K562 (cell line): ENCODE measurements at regions not wholly inside any gene's neighbourhood (a gene's known extent, or its start where the extent isn't known, plus 50 kb on each side); places are given as distances from the start of the nearest gene placed in this dataset.

Experiments
- ATAC-seq: fragments of 200-7000 bp; cut with Tn5 transposase; 3 replicates; pipeline ENCODE4 v1.9.1; 2020; ENCODE audit warnings: moderate library complexity
- BruUV-seq: library from RNA; stranded (reverse); fragments of 400-500 nt; replicated peaks from 2 replicates; lab custom pipeline; 2021; lab: Mats Ljungman, UMichigan
- CTCF ChIA-PET: fragments of 300-600 bp; formaldehyde crosslinking; extraction: SDS; loops from one replicate; lab custom pipeline; 2021; ENCODE audit warnings: low intra/inter-chr PET ratio; lab: Yijun Ruan, JAX
- POLR2A ChIA-PET: fragments of 300-600, 350-650 bp; sonication (Branson Sonifier 250); formaldehyde crosslinking; extraction: SDS; loops from one replicate; lab custom pipeline; 2021; ENCODE audit warnings: antibody characterized with exemption, inconsistent platforms; lab: Yijun Ruan, JAX
- DNase-seq, 4 experiments: peaks; one replicate each; pipeline versions ENCODE4 v3.0.0 to v3.0.0-alpha.2; 2011 to 2018; ENCODE audit warnings: low spot score in 3 of 4, mixed read lengths in 3 of 4; ENCODE audit errors: extremely low read depth in 1 of 4
- FAIRE-seq: peaks from 2 replicates; lab custom pipeline; 2011; peaks lifted over from hg19 to GRCh38; lab: Jason Lieb, UNC
- H2AFZ ChIP-seq: 2 replicates; pipeline ENCODE4 v1.6.0; 2011; ENCODE audit warnings: low read depth, low read length, control low read depth, inconsistent platforms
- H3K27ac ChIP-seq: fragments of 200-600 bp; 3 replicates; pipeline ENCODE4 v1.8.0; 2011; ENCODE audit warnings: low read depth, mild to moderate bottlenecking, control low read depth, inconsistent platforms, low read length, moderate library complexity, mixed read lengths; ENCODE audit errors: extremely low read depth
- H3K27me3 ChIP-seq, 2 experiments: fragments of 300-600 bp in 1 of 2; 2 replicates in 1 of 2; 3 replicates in 1 of 2; pipeline versions ENCODE4 v1.6.0 to v1.8.0; 2011; ENCODE audit warnings: inconsistent platforms in 2 of 2, low read length in 2 of 2, mild to moderate bottlenecking in 1 of 2, mixed read lengths in 1 of 2, moderate library complexity in 1 of 2; ENCODE audit not compliant: control insufficient read depth in 2 of 2, insufficient read depth in 2 of 2
- H3K36me3 ChIP-seq: fragments of 300-600 bp; 3 replicates; pipeline ENCODE4 v1.8.0; 2011; ENCODE audit warnings: mild to moderate bottlenecking, low read length, inconsistent platforms; ENCODE audit not compliant: control insufficient read depth, insufficient read depth
- H3K4me1 ChIP-seq, 2 experiments: fragments of 200-600 bp in 1 of 2; replicated peaks in 1 of 2; 2 replicates in 1 of 2; 3 replicates in 1 of 2; pipeline versions ENCODE4 v1.5.1 to v1.8.0; 2011; ENCODE audit warnings: inconsistent platforms in 2 of 2, low read length in 2 of 2, mild to moderate bottlenecking in 1 of 2, mixed read lengths in 1 of 2, moderate library complexity in 1 of 2; ENCODE audit not compliant: control insufficient read depth in 2 of 2, insufficient read depth in 2 of 2
- H3K4me2 ChIP-seq: 2 replicates; pipeline ENCODE4 v1.6.1; 2011; ENCODE audit warnings: low read length, control low read depth, inconsistent platforms, mixed read lengths; ENCODE audit not compliant: insufficient read depth
- H3K4me3 ChIP-seq: fragments of 200-600 bp; sonication (generic), shearing (Covaris generic); 2 replicates; pipeline ENCODE4 v1.5.1; 2016; ENCODE audit warnings: control low read depth, inconsistent platforms
- H3K79me2 ChIP-seq: fragments of 200-600 bp; 3 replicates; pipeline ENCODE4 v1.8.0; 2011; ENCODE audit warnings: low read length, inconsistent platforms; ENCODE audit not compliant: control insufficient read depth, insufficient read depth
- H3K9ac ChIP-seq, 2 experiments: 2 replicates each; pipeline versions ENCODE4 v1.6.0 to v1.6.1; 2011; ENCODE audit warnings: low read depth in 2 of 2, low read length in 2 of 2, control low read depth in 1 of 2, inconsistent platforms in 1 of 2, mild to moderate bottlenecking in 1 of 2, mixed read lengths in 1 of 2; ENCODE audit not compliant: insufficient read depth in 1 of 2
- H3K9me1 ChIP-seq: one replicate; pipeline ENCODE4 v1.6.0; 2011; ENCODE audit warnings: inconsistent platforms, mild to moderate bottlenecking, low read length, moderate library complexity; ENCODE audit not compliant: control insufficient read depth, insufficient read depth
- H3K9me3 ChIP-seq: replicated peaks from 2 replicates; pipeline ENCODE4 v1.5.1; 2011; ENCODE audit warnings: low read depth, low read length, inconsistent platforms; ENCODE audit not compliant: control insufficient read depth, insufficient read depth
- H4K20me1 ChIP-seq: replicated peaks from 2 replicates; pipeline ENCODE4 v1.6.1; 2011; ENCODE audit warnings: low read length, inconsistent platforms, mixed read lengths; ENCODE audit not compliant: control insufficient read depth, insufficient read depth
- GTF2E2 ChIP-seq: fragments of 200-800 bp; sonication (Bioruptor generic); IDR thresholded peaks from 2 replicates; pipeline ENCODE4 v1.6.1; 2016; ENCODE audit warnings: missing genetic modification characterization, missing compliant biosample characterization
- HCFC1 ChIP-seq: IDR thresholded peaks from 2 replicates; pipeline ENCODE4 v1.6.1; 2012; ENCODE audit warnings: low read depth, low read length, improper control_type of control experiment
- NELFE ChIP-seq: IDR thresholded peaks from 2 replicates; pipeline ENCODE4 v1.6.1; 2011; ENCODE audit warnings: mild to moderate bottlenecking; ENCODE audit not compliant: insufficient read depth, insufficient read length
- RFX7 ChIP-seq: fragments of 250-450 bp; sonication (Bioruptor Pico); IDR thresholded peaks from 2 replicates; pipeline ENCODE4 v1.5.1; 2021; ENCODE audit warnings: mild to moderate bottlenecking
- SNRNP70 ChIP-seq: fragments of 200-400 bp; formaldehyde crosslinking; optimal IDR thresholded peaks from 2 replicates; pipeline ENCODE3; 2017; ENCODE audit warnings: low read depth, low read length
- SRSF3 ChIP-seq: fragments of 200-400 bp; formaldehyde crosslinking; IDR thresholded peaks from 2 replicates; pipeline ENCODE4 v1.6.1; 2016; ENCODE audit warnings: mild to moderate bottlenecking, low read length, moderate library complexity; ENCODE audit not compliant: insufficient read depth
- ZFX ChIP-seq: sonication (generic); formaldehyde crosslinking; IDR thresholded peaks from 2 replicates; pipeline ENCODE4 v1.8.0; 2022; ENCODE audit warnings: mild to moderate bottlenecking, missing genetic modification reagents, moderate library complexity
- ZNF146 ChIP-seq: IDR thresholded peaks from one replicate; pipeline ENCODE4 v1.6.1; 2018; ENCODE audit warnings: missing compliant biosample characterization; ENCODE audit not compliant: unreplicated experiment
- ZNF165 ChIP-seq: fragments of 250-450 bp; sonication (Bioruptor Pico); IDR thresholded peaks from 2 replicates; pipeline ENCODE4 v1.4.0; 2020; ENCODE audit warnings: borderline replicate concordance
- WGBS: fragments of 100-300 bp; shearing (Covaris generic); methylation state at CpG from one replicate; pipeline ENCODE4 v1.1.6; 2016; ENCODE audit warnings: low coverage, mixed read lengths; ENCODE audit not compliant: insufficient coverage; ENCODE audit errors: missing lambda C conversion rate; 5-methylcytosine and 5-hydroxymethylcytosine counted together
- in situ Hi-C: fragments of 300-500 bp; cut with MboI; formaldehyde crosslinking; loops from 4 replicates; pipeline ENCODE4 v1.15.0; 2018; ENCODE audit warnings: inconsistent platforms, mixed read lengths
- intact Hi-C: fragments of 100-400 bp; cut with micrococcal nuclease; formaldehyde crosslinking; loops from 2 replicates; pipeline ENCODE4 v1.14.2; 2022
- TF ChIP-seq, protein P1 (sequence below): fragments of 200-800 bp; sonication (Bioruptor generic); IDR thresholded peaks from 2 replicates; pipeline ENCODE4 v1.6.1; 2017; ENCODE audit warnings: missing genetic modification characterization, missing compliant biosample characterization
- TF ChIP-seq, protein P2 (sequence below): fragments of 450-650 bp; IDR thresholded peaks from 2 replicates; pipeline ENCODE4 v1.6.1; 2016
- TF ChIP-seq, protein P3 (sequence below): fragments of 450-650 bp; formaldehyde crosslinking; IDR thresholded peaks from 2 replicates; pipeline ENCODE4 v1.4.0; 2020; ENCODE audit warnings: mild to moderate bottlenecking, mixed read lengths

DNA sequence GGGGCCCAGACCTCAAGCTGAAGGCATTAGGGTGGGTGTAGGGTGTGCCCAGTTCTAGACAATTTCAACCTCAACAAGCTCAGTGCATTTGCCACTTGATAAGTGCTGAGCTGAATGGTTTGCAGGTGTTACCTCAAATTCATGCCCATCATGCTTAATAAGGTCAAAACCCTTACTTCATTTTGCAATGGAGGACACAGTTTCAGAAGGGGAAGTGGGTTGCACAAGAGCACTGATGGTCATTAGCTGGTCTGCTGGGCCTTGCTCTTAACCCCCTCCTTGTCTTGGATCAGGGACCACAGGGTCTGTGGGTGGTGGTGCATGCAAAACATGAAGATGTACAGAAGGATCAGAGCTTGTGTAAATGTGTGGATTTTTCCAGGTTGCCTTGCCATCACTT is 71.0 kb upstream of the SIRPA start:
- Histone ChIP-seq H3K36me3 (no peaks in the 10 kb centered on the region), H4K20me1 (no peaks in the 10 kb centered on the region), H3K4me2 (no peak overlapping the region), H3K79me2 (no peaks in the 10 kb centered on the region), H3K9me1 (no peaks in the 10 kb centered on the region), H3K4me3 (no peak overlapping the region), H3K4me1 (no peaks in the 10 kb centered on the region), H3K9me3 (no peaks in the 10 kb centered on the region), H3K9ac (no peak overlapping the region), H2AFZ (no peak overlapping the region), H3K27ac (no peak overlapping the region), H3K27me3 (no peaks in the 10 kb centered on the region)
- no TSS peak for BruUV-seq
- ATAC-seq (no peak), DNase-seq (no peak), FAIRE-seq (no peak)
- intact Hi-C loops (no loop called here), in situ Hi-C loops (no loop called here)
- TF ChIP-seq NELFE (no peak), SNRNP70 (no peak), ZFX (CRISPR knock-in tag) (no peak), HCFC1 (no peak), ZNF146 (CRISPR knock-in tag) (no peak)
- POLR2A ChIA-PET = interaction anchor here (0.7 kb wide), 1 partner anchor 65 kb away, joined by 3 read pairs; no protein-coding TSS in a partner anchor
- CTCF ChIA-PET = no interaction called here

DNA sequence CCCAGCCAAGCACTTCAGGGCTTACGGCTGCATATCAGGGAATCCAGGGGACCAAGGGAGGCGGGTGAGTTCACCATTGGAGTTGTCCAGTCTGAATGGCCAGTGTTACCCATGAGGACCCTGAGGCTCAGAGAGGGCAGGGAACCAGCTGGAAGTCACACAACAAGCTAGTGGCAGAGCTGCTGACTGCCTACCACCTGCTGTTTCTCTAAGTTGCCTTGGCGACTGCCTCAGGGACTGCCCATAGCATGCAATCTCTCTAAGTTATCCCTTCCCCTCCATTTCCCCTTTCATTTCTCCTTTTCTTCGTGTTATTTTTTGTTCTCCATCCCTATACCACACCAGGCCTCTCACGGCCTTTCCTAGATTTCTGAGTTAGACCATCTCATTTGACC is 71.8 kb upstream of the SIRPA start:
- POLR2A ChIA-PET = no interaction called here
- CTCF ChIA-PET = no interaction called here
- Histone ChIP-seq H2AFZ (no peak overlapping the region), H3K4me2 (no peak overlapping the region), H3K9ac (no peak overlapping the region), H3K4me1 (no peaks in the 10 kb centered on the region), H3K9me1 (no peaks in the 10 kb centered on the region), H3K27ac (no peak overlapping the region), H3K27me3 (no peaks in the 10 kb centered on the region), H3K9me3 (no peaks in the 10 kb centered on the region), H3K36me3 (no peaks in the 10 kb centered on the region), H3K4me3 (no peak overlapping the region), H3K79me2 (no peaks in the 10 kb centered on the region), H4K20me1 (no peaks in the 10 kb centered on the region)
- BruUV-seq = no TSS peak
- 2% methylated on average over 5 of the region's 5 CpGs for WGBS
- in situ Hi-C loops = no loop called here
- intact Hi-C loops = no loop called here
- ATAC-seq (no peak), FAIRE-seq (no peak), DNase-seq (no peak)
- TF ChIP-seq SRSF3 = no peak
- TF ChIP-seq, protein P1, sequence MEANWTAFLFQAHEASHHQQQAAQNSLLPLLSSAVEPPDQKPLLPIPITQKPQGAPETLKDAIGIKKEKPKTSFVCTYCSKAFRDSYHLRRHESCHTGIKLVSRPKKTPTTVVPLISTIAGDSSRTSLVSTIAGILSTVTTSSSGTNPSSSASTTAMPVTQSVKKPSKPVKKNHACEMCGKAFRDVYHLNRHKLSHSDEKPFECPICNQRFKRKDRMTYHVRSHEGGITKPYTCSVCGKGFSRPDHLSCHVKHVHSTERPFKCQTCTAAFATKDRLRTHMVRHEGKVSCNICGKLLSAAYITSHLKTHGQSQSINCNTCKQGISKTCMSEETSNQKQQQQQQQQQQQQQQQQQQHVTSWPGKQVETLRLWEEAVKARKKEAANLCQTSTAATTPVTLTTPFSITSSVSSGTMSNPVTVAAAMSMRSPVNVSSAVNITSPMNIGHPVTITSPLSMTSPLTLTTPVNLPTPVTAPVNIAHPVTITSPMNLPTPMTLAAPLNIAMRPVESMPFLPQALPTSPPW (CRISPR knock-in tag) = no peak
- no peak for TF ChIP-seq GTF2E2 (tag)
- TF ChIP-seq, protein P2, sequence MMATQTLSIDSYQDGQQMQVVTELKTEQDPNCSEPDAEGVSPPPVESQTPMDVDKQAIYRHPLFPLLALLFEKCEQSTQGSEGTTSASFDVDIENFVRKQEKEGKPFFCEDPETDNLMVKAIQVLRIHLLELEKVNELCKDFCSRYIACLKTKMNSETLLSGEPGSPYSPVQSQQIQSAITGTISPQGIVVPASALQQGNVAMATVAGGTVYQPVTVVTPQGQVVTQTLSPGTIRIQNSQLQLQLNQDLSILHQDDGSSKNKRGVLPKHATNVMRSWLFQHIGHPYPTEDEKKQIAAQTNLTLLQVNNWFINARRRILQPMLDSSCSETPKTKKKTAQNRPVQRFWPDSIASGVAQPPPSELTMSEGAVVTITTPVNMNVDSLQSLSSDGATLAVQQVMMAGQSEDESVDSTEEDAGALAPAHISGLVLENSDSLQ = no peak
- no peak for TF ChIP-seq RFX7 (CRISPR knock-in tag)
- TF ChIP-seq, protein P3, sequence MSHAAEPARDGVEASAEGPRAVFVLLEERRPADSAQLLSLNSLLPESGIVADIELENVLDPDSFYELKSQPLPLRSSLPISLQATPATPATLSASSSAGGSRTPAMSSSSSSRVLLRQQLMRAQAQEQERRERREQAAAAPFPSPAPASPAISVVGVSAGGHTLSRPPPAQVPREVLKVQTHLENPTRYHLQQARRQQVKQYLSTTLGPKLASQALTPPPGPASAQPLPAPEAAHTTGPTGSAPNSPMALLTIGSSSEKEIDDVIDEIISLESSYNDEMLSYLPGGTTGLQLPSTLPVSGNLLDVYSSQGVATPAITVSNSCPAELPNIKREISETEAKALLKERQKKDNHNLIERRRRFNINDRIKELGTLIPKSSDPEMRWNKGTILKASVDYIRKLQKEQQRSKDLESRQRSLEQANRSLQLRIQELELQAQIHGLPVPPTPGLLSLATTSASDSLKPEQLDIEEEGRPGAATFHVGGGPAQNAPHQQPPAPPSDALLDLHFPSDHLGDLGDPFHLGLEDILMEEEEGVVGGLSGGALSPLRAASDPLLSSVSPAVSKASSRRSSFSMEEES (CRISPR knock-in tag) = no peak
- TF ChIP-seq ZNF165 (CRISPR knock-in tag) = no peak
